Endodermal cell (in vitro differentiated cells): ENCODE measurements at regions not wholly inside any gene's neighbourhood (a gene's known extent, or its start where the extent isn't known, plus 50 kb on each side); places are given as distances from the start of the nearest gene placed in this dataset.

Source experiments
- DNase-seq: peaks from one replicate; pipeline ENCODE4 v3.0.0-alpha.2; 2017
- H3K27ac ChIP-seq: 2 replicates; pipeline ENCODE4 v1.5.1; 2013; ENCODE audit warnings: mild to moderate bottlenecking, low read depth, low read length, moderate library complexity
- H3K27me3 ChIP-seq: 2 replicates; pipeline ENCODE4 v1.6.1; 2013; ENCODE audit warnings: mild to moderate bottlenecking, low read length, moderate library complexity; ENCODE audit not compliant: insufficient read depth, control insufficient read depth, poor library complexity, severe bottlenecking
- H3K36me3 ChIP-seq: 2 replicates; pipeline ENCODE4 v1.7.0; 2013; ENCODE audit warnings: mild to moderate bottlenecking, low read length, moderate library complexity; ENCODE audit not compliant: control insufficient read depth, insufficient read depth
- H3K4me1 ChIP-seq: one replicate; pipeline ENCODE4 v1.7.0; 2013; ENCODE audit warnings: low read length; ENCODE audit not compliant: control insufficient read depth, insufficient read depth
- H3K4me3 ChIP-seq: 2 replicates; pipeline ENCODE4 v1.5.1; 2013; ENCODE audit warnings: mild to moderate bottlenecking, low read length, moderate library complexity
- H3K9ac ChIP-seq: 2 replicates; pipeline ENCODE4 v1.6.1; 2013; ENCODE audit warnings: mild to moderate bottlenecking, low read length, moderate library complexity; ENCODE audit not compliant: poor library complexity, severe bottlenecking; ENCODE audit errors: extremely low read depth
- H3K9me3 ChIP-seq: 2 replicates; pipeline ENCODE4 v1.6.1; 2013; ENCODE audit warnings: mild to moderate bottlenecking, low read length, moderate library complexity; ENCODE audit not compliant: control insufficient read depth
- H3K27ac Mint-ChIP-seq: 2 replicates; pipeline ENCODE4 v1.8.0; 2020; ENCODE audit warnings: mixed read lengths
- H3K27me3 Mint-ChIP-seq: 2 replicates; pipeline ENCODE4 v1.8.0; 2021; ENCODE audit warnings: mild to moderate bottlenecking, mixed read lengths; ENCODE audit not compliant: insufficient read depth
- H3K36me3 Mint-ChIP-seq: 2 replicates; pipeline ENCODE4 v1.8.0; 2020; ENCODE audit warnings: low read depth, mixed read lengths
- H3K4me1 Mint-ChIP-seq: 2 replicates; pipeline ENCODE4 v1.8.0; 2020; ENCODE audit warnings: mixed read lengths
- H3K4me3 Mint-ChIP-seq: 2 replicates; pipeline ENCODE4 v1.8.0; 2020; ENCODE audit warnings: mild to moderate bottlenecking, moderate library complexity, mixed read lengths
- H3K9me3 Mint-ChIP-seq: 2 replicates; pipeline ENCODE4 v1.8.0; 2020; ENCODE audit warnings: mild to moderate bottlenecking, mixed read lengths
- WGBS, 2 experiments: methylation state at CpG; one replicate each; pipeline versions ENCODE4 v1.1.5 to v1.1.7; 2013; ENCODE audit warnings: missing lambda C conversion rate in 2 of 2, mixed read lengths in 1 of 2; ENCODE audit not compliant: insufficient coverage in 1 of 2, insufficient read length in 1 of 2; 5-methylcytosine and 5-hydroxymethylcytosine counted together
- TF ChIP-seq, protein P1 (sequence below): fragments of 200-600 bp; sonication (generic); conservative IDR thresholded peaks from 2 replicates; pipeline ENCODE4 v1.5.0; 2021; ENCODE audit warnings: antibody characterized with exemption, mild to moderate bottlenecking

DNA sequence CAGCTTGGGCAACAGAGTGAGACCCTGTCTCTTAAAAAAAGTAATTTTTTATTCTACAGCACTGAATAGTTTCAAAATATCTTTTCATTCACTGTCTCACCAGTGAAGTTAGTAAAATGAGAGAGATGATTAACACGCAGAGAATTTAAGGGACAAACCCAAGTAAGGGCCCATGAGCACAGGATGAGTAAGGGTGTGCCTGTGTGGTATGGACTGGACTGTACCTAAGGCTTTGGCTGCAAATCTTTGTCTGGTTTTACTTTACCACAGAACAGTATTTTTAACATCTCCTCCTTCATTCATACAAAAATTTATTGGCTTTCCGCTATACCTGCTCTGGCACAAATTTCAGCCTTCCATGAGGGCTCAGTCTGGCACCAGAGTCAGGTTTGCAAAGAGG is 433.3 kb downstream of the UTRN start:
- Histone ChIP-seq H3K27ac (no peak overlapping the region), H3K27me3 (no peaks in the 10 kb centered on the region), H3K36me3 (no peaks in the 10 kb centered on the region), H3K9ac (no peak overlapping the region), H3K4me3 (no peak overlapping the region), H3K4me1 (no peaks in the 10 kb centered on the region), H3K9me3 (no peaks in the 10 kb centered on the region)
- no peak for DNase-seq
- no peaks in the 10 kb centered on the region for H3K9me3 Mint-ChIP-seq
- TF ChIP-seq, protein P1, sequence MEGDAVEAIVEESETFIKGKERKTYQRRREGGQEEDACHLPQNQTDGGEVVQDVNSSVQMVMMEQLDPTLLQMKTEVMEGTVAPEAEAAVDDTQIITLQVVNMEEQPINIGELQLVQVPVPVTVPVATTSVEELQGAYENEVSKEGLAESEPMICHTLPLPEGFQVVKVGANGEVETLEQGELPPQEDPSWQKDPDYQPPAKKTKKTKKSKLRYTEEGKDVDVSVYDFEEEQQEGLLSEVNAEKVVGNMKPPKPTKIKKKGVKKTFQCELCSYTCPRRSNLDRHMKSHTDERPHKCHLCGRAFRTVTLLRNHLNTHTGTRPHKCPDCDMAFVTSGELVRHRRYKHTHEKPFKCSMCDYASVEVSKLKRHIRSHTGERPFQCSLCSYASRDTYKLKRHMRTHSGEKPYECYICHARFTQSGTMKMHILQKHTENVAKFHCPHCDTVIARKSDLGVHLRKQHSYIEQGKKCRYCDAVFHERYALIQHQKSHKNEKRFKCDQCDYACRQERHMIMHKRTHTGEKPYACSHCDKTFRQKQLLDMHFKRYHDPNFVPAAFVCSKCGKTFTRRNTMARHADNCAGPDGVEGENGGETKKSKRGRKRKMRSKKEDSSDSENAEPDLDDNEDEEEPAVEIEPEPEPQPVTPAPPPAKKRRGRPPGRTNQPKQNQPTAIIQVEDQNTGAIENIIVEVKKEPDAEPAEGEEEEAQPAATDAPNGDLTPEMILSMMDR: no peak
- H3K27ac Mint-ChIP-seq: no peak overlapping the region
- 95 to 100% methylated on average over 2 of the region's 2 CpGs for WGBS, 2 experiments
- H3K4me3 Mint-ChIP-seq: no peak overlapping the region
- H3K4me1 Mint-ChIP-seq: peaks cover 16% of the 10 kb centered on the region
- H3K36me3 Mint-ChIP-seq: peaks cover 2% of the 10 kb centered on the region
- no peaks in the 10 kb centered on the region for H3K27me3 Mint-ChIP-seq

DNA sequence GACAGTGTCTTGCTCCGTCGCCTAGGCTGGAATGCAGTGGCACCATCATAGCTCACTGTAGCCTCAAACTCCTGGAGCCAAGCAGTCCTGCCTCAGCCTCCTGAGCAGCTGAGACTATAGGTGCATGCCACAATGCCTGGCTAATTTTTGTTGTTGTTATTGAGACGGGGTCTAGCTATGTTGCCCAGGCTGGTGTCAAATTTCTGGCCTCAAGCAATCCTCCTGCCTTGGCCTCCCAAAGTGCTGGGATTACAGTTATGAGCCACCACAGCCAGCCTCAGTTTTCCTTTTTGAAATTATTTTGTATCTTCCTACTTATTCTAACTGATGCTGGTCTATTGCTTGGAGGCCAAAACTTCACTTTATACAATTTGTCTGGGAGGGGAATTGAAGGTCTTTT is 436.1 kb downstream of the UTRN start:
- Histone ChIP-seq H3K36me3 (no peaks in the 10 kb centered on the region), H3K4me1 (no peaks in the 10 kb centered on the region), H3K9me3 (no peaks in the 10 kb centered on the region), H3K27ac (no peak overlapping the region), H3K9ac (no peak overlapping the region), H3K4me3 (no peak overlapping the region), H3K27me3 (no peaks in the 10 kb centered on the region)
- H3K4me1 Mint-ChIP-seq: peaks cover 19% of the 10 kb centered on the region
- no peaks in the 10 kb centered on the region for H3K27me3 Mint-ChIP-seq
- TF ChIP-seq, protein P1: no peak
- H3K4me3 Mint-ChIP-seq: no peak overlapping the region
- DNase-seq: no peak
- WGBS, 2 experiments: 94 to 96% methylated on average over 3 of the region's 3 CpGs
- H3K9me3 Mint-ChIP-seq: no peaks in the 10 kb centered on the region
- peaks cover 4% of the 10 kb centered on the region for H3K36me3 Mint-ChIP-seq
- no peak overlapping the region for H3K27ac Mint-ChIP-seq

DNA sequence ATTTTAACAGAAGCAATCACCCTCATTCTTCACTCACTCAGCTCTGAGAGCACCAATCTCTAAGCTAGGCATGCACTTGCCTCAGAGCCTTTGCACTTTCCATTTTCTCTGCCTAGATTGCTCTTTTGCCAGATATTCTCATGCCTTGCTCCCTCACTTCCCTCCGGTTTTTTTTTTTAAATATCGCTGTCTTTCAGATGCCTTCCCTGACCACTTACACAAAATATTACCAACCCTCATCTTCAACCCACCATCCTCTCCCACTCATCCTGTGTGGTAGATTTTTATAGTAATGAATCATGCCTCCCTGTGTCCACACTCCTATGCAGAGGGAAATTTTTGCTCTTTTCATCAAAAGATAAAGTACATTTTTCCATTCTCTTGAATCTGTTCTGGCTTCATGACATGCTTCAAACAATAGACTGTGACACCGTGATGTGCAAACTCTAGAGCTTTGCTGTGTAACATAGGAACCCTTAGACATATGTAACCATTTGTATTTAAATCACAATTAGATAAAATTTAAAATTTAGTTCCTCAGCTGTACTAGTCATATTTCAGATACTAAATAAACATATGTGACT is 437.1 kb downstream of the UTRN start:
- Histone ChIP-seq H3K27ac (no peak overlapping the region), H3K4me1 (peaks cover 2% of the 10 kb centered on the region), H3K36me3 (no peaks in the 10 kb centered on the region), H3K4me3 (no peak overlapping the region), H3K9me3 (no peaks in the 10 kb centered on the region), H3K9ac (no peak overlapping the region), H3K27me3 (no peaks in the 10 kb centered on the region)
- WGBS, 2 experiments: 96% methylated on average over 3 of the region's 3 CpGs; no CpG with 5 or more reads in 1 of the 2 experiments
- no peaks in the 10 kb centered on the region for H3K27me3 Mint-ChIP-seq
- DNase-seq: no peak
- H3K27ac Mint-ChIP-seq: no peak overlapping the region
- H3K9me3 Mint-ChIP-seq: no peaks in the 10 kb centered on the region
- no peak overlapping the region for H3K4me3 Mint-ChIP-seq
- peaks cover 29% of the 10 kb centered on the region for H3K4me1 Mint-ChIP-seq
- H3K36me3 Mint-ChIP-seq: peaks cover 4% of the 10 kb centered on the region
- TF ChIP-seq, protein P1: no peak
